NCI-H2081 (cell line): ENCODE measurements at regions not wholly inside any gene's neighbourhood (a gene's known extent, or its start where the extent isn't known, plus 50 kb on each side); places are given as distances from the start of the nearest gene placed in this dataset.
"Not testable (repeated sequence)": the region's sequence is repeated elsewhere in the genome, so short reads cannot be mapped to it uniquely, and the experiment has no call there.

Source experiments
- DNase-seq, 2 experiments: peaks; one replicate each; lab custom pipeline; 2025; lab: John Stamatoyannopoulos, UW

DNA sequence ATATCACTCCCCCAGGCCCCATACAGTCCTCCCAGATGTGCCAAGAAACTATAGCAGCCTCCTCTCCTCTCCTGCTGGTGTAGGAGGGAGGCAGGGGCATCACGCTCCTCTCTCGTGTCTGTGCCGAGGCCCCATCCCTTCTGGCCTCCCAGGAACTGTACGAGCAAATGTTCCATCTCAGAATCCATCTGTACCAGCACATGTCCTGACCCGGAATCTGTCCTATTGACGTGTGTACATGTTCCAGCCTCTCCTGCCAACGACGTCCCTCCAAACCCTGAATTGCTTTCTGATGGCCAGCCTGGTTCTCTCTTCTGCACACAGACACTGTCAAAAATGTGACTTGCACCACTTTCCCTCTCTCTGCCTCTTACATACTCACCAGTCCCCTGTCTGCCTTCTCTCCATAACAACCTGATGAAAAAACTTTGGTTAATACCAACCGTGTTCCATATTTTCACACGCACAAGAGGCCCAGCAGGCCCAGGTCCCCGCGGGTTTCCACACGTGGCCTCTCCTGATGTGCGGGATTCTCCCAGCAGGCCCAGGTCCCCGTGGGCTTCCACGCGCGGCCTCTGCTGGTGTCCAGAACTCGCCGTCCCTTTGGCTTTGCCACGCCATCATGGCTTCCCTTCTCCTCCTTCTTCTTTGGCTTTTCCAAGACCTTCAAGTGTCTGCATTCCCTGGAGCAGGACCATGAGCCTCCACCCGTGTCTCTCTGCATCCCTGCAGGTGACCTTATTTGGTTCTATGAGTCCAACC is 125.2 kb upstream of the THBS2 start:
- DNase-seq, result no peak

DNA sequence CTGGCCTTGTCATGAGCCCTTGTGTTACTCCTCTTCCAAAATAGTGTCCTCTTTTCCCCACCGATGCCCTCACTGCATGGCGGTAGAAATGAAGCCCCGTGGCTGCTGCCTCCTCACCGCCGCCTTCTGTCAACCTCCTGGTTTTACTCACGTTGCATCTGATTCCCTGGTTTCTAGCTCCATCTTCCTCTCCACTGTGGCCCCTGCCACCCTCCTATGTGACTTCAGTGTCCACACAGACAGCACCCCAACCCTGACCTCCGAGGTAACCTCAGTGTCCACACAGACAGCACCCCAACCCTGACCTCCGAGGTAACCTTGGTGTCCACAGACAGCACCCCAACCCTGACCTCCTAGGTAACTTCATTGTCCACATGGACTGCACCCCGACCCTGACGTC is 122.8 kb upstream of the THBS2 start:
- DNase-seq, result no peak

DNA sequence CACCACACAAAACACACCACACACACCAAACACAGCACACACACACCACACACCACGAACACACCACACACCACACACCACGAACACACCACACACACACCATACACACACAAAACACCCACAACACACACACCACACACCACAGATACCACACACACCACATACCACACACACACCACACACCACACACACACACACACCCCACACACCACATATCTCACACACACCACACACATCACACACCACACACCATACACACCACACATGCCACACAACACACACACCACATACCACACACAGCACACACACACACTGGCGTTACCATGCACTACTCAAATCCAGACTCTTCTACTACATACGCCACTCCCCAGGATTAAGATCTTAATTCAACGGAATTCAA is 118.9 kb upstream of the THBS2 start:
- DNase-seq, result no peak

DNA sequence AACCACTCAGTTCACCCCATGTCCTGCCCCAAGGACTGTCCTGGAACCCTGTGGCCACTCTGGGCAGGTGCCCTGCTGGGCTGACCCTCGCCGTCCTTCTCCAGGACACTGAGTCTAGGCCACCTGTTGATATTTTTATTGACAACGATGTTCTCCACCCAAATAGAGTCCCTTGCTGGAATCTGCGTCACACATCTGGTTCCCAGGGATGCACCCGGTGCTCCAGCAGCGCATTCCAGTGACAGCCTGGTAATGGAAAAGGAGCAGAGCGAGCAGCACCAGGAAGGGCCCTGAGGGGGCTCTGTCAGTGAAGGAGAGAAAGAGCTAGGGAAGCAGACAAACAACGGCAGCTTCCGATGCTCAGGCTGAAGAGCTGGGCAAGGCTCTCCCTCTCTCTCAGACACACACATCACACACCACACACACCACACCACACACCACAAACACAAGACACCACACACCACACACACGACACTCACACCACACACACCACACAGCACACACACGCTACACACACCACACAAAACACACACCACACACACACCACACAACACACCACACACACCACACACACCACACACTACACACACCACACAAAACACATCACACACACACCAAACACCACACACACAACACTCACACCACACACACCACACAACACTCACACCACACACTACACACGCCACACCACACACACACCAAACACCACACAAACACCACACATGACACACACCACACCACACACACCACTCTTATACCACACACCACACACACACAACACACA is 117.9 kb upstream of the THBS2 start:
- no peak for DNase-seq

DNA sequence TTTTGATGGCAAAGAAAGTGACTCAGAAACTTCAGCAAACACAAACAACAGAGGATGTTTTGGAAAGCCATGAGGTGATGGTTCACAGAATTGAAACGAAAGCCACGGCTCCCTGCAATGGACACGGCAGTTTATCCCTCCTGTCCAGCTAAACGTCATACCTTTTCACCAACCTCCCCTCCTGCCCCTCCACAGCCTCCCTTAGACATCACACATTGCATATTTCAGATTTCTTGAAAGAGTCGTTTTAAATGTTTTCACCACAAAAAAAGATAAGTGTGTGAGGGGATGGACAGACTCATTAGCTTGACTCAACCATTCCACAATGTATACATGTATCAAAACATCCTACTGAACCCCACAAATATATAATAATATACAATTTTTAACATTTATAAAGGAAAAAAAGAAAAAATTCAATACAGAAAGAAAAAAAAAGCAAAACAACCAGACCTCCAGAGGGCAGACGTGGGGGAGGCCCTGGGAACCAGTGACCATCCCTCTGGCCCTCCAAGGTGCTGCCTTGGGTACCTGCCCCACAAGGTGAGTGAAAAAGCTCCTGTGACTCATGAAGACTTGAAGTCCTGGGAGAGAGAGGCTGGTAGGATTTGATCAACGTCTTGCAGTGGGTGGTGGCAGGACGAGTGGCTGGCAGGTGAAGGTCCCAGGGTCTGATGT is 117.2 kb upstream of the THBS2 start:
- no peak for DNase-seq

DNA sequence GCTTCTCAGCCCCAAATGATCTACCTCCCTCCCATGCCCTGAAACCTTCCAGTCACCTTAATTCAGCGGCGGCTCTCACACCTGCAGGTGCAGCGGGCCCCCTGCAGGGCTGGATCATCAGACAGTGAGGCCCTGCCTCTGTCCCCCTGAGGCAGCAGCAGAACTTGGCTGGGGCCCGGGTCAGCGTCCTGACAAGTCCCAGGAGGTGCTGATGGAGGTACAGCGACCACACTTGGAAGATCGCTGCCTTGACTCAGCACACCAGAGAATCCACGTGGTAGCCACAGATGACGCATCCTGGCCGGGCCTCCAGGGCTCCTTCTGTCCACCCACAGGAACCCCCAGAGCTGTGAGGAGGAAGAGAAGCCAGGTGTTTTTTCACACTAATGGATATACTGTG is 116.4 kb upstream of the THBS2 start:
- peak in 1 of 2 experiments; percentile 5 for DNase-seq

DNA sequence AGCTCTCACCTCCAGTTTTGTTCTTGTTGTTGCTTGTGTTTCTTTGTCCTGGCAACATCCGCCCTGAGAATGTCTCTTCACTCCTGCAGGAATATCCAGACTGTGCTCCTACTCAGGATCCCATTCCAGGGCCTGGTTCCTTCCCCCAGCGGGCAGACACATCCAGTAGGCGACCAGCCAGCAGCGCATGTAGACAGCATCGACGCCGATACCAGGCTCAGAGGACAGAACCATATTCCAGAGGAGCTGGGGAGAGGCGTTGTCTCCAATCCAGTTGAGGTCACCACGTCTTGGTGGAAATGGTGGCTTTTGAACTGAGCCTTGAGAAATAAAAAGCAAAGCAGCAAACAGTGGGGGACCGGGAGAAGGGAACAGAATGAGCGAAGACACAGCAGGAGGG is 114.6 kb upstream of the THBS2 start:
- no peak for DNase-seq

DNA sequence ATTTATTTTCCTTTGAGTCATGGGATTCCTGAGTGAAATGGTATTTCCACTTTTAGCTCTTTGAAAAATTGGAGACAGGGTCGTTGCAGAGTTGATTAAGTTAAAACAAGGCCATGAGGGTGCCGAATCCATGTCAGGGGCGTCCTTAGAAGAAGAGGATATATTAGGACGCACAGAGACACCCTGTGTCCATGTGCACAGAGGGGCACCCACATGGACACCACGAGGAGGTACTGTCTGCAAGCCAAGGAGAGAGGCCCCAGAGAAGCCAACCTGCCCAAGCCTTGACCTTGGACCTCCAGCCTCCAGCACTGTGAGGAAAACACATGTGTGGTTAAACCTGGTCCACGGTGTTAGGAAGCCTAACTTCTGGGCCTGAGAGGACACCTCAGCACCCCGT is 113.9 kb upstream of the THBS2 start:
- no peak for DNase-seq

DNA sequence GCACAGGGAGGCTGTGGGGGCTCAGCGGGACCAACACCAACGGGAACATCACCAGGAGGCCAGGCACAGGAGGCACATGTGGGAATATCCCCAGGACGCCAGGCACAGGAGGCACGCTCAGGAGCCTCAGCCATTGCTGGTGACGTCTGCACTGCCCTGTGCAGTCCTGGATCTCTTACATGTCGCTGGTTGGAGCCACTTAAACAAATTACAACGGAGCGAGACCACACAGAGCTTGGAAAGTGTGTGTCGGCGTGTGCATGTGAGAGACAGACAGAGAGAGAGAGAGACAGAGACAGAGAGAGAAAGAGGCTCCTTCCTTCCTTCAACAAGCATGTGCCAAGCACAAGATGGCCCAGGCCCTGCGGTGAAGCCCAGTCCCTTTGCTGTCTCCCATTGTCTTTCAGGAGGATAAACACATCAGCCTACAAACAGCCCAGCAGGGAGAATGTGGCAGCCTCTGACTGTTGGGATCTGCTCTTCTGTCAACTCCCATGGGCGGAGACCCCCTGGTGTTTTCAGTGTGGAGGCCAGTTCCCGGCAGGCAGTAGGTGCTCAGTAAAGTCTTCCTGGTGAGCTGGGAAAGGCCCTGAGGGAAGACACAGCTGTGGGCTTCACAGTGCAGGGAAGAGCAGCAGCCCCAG is 112.7 kb upstream of the THBS2 start:
- DNase-seq, result no peak

DNA sequence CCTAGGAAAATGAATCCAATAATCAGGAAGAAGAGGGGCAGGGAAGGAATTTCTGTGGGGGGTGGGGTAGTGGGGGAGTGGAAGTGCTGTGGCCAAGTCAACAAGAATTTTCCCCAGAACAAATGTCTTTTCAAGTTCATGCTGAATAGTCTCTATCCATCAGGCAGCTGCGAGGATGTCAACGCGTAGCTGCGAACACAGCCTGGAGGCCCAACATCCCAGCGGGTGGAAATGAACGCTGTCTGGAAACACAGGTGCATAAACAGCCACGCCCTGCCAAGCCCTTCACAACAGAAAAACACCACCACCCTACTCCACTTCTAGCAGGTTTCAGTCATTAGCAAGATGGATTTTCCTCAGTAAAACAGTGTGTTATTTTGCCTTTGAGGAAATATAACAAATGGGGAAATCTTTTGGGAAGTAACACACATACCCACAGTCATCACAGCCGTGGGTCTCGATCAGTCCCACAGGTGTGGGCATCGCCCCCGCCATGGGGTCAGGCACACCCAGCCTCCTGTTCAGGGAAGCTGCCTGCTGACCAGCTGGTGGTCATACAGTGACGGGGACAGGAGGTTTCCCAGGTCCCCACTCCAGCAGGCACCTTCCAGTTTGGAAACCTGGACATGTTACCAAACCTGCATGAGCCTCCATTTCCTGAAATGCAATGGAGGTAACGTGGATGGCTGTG is 112.1 kb upstream of the THBS2 start:
- peak; percentile 24 to 25 for DNase-seq

DNA sequence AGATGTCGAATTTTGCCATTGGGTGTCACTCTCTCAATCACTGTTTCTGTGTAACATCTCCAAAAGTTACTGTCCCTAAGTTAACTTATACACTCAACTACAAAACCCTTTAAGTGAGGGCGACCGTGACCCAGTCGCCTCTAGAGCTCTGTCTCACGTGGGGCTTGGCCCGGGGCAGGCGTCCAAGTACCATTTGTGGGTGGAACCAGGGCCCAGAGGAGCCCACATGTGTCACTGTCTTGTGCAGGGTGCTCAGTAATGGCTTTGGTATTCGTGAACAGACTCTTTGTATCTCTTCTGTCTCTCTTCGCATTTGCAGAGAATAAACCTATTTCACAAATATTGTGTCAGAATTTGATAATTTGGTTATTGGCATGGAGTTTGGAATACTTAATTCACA is 109.9 kb upstream of the THBS2 start:
- DNase-seq, result no peak

DNA sequence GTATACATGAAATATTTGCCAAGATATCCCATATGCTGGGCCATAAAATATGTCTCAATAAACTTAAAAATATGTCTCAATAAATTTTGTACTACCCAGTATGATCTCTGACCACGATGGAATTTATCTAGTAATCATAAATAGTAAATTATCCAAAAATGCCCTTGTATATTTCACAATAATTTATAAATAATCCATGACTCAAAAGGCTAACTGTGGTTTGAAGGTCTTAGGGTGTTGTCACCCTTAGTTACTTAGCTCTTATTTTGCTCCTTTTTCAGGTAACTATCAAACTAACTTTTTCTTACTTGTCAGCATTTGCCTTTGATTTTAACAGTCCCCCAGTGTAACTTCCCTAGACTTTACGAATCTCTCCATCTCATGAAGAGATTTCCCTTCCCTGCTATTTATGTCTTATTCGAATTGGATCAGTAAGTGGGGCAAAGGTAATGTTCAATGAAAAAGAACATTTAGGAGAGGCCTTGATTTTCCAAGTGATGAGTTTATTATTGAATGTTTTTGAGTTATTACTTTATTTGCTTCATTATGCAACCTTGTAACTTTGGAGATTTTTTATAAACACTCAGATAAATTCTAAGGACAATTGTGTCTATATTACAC is 109.0 kb upstream of the THBS2 start:
- DNase-seq, result no peak

DNA sequence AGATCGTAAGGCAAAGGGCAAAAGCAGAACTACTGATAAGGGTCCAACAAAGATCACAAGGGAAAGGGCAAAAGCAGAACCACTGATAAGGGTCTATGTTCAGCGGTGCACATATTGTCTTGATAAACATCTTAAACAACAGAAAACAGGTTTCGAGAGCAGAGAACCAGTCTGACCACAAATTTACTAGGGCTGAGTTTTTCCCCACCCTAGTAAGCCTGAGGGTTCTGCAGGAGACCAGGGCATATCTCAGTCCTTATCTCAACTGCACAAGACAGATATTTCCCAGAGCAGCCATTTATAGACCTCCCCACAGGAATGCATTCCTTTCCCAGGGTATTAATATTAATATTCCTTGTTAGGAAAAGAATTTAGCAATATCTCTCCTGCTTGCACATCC is 101.4 kb upstream of the THBS2 start:
- DNase-seq, result not testable (repeated sequence)

DNA sequence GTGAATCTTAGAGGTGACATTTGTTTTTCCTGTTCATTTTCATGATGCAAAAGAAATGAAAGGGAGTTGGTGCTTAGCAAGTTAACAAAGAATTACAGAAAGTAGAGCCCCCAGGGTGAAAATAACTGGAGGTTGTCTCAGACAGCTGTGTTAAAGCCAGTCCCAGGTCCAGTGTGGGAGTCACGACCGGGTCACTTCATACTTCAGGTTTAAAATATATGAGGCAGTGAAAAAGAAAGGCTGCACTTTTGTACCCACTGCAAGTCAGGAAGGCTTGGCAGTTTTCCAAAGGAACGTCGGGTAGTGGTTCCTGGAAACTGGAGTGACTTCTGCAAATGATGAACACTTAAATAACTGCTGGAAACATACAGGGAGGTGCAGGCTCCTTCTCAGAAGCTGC is 91.5 kb upstream of the THBS2 start:
- DNase-seq, result no peak

DNA sequence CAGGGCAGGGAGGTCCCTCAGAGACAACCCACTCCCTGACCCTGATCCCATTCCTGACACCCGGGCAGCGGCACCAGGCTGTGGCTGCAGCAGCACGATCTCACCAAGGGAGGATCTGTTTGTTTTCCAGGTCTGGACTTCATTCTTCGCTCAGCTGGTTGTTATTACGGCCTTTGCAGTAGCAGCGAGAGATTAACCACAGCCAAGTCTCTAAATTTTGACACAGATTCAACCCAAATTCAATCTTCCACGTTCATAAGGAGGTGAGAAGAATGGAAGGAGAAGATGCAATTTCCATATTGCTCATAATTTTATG is 91.1 kb upstream of the THBS2 start:
- DNase-seq, result no peak

DNA sequence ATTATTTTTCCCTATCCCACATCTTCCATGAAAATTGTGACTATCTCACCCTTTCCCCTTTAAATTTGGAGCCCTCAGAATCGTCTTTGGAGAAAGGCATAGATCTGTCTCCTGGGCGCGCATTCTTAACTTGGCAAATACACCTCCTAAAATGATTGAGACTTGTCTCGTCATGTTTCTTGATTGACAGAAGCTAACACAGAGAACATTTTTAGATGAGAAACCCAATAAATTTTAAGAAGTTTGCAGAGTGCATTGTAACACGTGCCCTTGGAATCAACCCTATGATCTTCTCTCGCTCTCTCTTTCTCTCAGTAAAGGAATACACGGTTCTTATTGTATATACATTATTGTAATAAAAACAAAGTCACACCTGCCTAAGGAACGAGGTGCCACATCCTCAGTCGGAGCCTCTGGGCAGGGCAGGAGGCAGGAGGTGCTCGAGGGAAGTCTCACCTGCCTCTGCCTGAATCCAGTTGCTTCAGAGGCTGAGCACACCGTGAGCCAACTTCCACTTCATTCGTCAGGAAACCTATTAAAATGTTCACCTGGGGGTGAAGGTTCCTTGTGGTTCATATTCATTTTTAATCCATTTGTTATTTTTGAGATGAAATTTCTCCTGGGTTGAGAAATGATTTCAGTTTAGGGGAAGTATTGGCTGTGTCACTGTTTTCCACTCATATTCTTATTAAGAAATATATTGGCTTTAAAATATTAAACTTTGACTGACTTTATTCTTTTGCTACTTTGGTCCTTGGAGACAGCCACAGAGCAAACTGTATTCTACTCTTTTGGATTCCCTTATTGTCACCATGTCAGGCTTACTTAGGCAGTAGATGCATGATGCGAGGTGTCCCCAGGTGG is 90.5 kb upstream of the THBS2 start:
- no peak for DNase-seq

DNA sequence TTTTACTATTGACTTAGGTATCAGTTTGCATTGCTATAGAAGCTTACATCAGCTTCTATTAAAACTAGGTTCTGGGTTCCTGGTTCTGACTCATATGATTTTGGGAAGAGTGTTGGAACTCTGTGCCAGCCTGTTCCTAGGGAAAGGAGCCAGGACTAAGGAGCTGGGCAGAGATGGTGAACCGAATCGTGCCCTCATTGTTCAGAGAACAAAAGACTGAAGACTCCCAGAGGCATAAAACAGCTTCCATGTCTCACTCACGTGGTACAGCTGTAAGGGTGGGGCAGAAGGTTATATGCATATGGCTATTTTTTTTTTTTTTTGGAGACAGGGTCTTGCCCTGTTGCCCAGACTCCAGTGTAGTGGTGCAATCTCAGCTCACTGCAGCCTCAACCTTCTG is 89.1 kb upstream of the THBS2 start:
- DNase-seq, result no peak

DNA sequence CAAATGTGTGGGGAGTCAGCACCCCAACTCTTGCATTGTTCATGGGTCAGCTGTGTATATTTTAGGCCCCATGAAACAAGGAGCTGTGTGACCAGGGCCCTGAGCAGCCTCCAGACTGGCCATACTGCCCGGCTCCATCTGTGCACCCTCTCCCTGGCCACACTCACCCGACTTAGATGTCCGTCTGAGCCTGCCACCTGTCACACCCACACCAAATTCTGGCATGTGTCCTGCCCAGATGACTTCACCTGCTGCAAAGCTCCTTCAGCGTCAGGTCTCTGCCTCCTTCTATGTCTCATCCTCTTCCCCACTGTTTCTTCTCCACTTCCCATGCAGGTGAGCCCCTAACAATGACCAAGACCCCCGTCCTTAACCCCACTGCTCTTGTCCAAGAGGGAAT is 88.1 kb upstream of the THBS2 start:
- DNase-seq, result no peak

DNA sequence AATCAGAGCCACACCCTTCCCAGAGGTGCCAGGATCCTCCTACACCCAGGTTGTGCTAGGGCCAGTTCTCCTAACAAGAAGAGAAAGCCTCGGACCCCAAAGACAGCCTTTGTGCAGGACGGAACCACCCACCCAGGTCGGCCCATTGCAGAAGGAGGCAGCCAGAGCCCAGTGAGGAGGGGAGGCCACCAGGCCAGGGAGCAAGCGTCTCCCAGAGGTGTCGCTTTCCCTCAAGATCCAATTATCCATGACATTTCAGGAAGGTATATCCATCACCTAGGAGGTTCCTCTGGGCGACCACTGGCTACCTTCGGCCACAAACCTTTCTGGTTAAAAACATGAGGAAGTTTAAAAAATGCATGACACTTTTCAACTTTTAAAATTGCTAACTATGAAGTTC is 87.4 kb upstream of the THBS2 start:
- no peak for DNase-seq

DNA sequence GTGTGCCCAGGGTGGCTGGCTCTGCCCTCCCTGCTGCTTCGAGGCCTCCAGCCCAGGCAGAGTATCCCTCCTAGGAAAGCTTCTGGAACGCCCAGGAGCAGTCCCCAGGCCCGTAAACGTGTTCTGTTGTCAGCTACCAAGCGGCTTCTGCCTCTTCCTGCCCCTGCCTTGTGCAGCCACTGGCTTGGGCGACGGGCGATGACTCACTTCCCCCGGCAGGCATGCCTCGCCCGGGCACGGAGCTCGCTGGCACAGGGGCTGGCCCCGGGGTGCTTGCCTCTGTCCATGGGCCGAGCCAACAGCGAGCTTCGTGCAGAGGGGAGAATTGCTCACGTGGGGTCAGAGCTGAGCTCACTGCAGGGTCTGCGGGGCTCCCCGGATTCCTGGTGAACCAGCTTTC is 86.7 kb upstream of the THBS2 start:
- no peak for DNase-seq
